ENCODE measurements at regions not wholly inside any gene's neighbourhood (a gene's known extent, or its start where the extent isn't known, plus 50 kb on each side); places are given as distances from the start of the nearest gene placed in this dataset.

DNA sequence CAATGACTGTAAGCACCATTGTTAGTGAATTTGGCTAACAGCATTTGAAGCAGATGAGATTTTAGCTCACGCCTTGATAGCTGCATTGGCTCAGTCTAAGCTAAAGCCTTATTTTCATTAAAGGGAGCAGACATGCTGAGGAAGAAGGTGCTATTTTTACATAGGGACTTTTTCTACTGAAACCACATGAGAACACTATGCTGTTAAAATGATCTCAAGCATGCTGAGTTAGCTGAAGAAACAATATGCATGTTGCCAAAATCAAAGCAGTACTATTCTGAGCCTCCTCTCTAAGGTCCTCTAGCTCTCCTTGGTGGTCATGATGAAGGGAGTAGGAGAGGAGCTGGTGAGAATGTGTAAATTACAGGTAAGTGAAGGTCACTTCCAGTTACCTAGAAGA lies 134.4 kb upstream of the JADE1 start:
- TF ChIP-seq, protein P1, sequence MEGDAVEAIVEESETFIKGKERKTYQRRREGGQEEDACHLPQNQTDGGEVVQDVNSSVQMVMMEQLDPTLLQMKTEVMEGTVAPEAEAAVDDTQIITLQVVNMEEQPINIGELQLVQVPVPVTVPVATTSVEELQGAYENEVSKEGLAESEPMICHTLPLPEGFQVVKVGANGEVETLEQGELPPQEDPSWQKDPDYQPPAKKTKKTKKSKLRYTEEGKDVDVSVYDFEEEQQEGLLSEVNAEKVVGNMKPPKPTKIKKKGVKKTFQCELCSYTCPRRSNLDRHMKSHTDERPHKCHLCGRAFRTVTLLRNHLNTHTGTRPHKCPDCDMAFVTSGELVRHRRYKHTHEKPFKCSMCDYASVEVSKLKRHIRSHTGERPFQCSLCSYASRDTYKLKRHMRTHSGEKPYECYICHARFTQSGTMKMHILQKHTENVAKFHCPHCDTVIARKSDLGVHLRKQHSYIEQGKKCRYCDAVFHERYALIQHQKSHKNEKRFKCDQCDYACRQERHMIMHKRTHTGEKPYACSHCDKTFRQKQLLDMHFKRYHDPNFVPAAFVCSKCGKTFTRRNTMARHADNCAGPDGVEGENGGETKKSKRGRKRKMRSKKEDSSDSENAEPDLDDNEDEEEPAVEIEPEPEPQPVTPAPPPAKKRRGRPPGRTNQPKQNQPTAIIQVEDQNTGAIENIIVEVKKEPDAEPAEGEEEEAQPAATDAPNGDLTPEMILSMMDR (IDR thresholded peaks at IDR 0.05) = no peak
- TF ChIP-seq POLR2A (IDR thresholded peaks at IDR 0.05) (no peak), EP300 (IDR thresholded peaks at IDR 0.05) (no peak)
